ENCODE measurements at regions not wholly inside any gene's neighbourhood (a gene's known extent, or its start where the extent isn't known, plus 50 kb on each side); places are given as distances from the start of the nearest gene placed in this dataset.

- POLR2A ChIA-PET, result no interaction called here
- Mint-ChIP-seq H3K27me3 (ENCODE audit: low read depth) (no peaks in the 10 kb centered on the region), H3K9me3 (ENCODE audit: insufficient read depth) (peaks cover 6% of the 10 kb centered on the region), H3K4me3 (no peak overlapping the region), H3K4me1 (ENCODE audit: low read depth) (no peaks in the 10 kb centered on the region), H3K36me3 (ENCODE audit: low read depth) (no peaks in the 10 kb centered on the region), H3K27ac (no peak overlapping the region)
- CTCF ChIA-PET, result no interaction called here
- no peak for ATAC-seq
- DNase-seq, result no peak
Observed at GRCh38 chr3:190220362-190220761, 99.7 kb upstream of the P3H2 start.

DNA sequence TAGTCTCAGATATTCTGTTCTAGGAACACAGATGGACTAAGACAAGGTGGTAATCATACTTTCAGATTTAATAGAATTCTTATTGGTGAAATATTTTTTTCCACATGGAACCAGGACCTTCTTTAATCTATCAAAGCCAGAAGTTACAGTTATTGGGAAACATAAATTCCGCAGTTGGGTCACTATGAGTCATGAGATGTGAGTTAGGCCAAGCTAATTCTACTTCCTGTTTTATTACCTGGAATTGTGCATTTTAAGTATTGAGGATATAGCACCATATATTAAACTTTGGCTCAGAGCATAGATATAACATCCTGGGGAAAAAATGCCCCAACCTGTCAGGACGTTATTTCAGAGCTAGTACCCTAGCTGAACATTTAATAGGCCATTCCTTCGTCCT lies 96.4 kb upstream of the P3H2 start:
- no peaks in the 10 kb centered on the region for H3K27me3 Mint-ChIP-seq (ENCODE audit: low read depth)
- ATAC-seq, result no peak
- CTCF ChIA-PET, result no interaction called here

GRCh38 chr3:190213727-190214126 lies 93.0 kb upstream of the P3H2 start:
- no peaks in the 10 kb centered on the region for H3K4me1 Mint-ChIP-seq (ENCODE audit: low read depth)
- POLR2A ChIA-PET, result no interaction called here
- H3K27me3 Mint-ChIP-seq (ENCODE audit: low read depth), result no peaks in the 10 kb centered on the region
- CTCF ChIA-PET, result no interaction called here
- no peak overlapping the region for H3K4me3 Mint-ChIP-seq
- ATAC-seq (no peak), DNase-seq (no peak)
- H3K36me3 Mint-ChIP-seq (ENCODE audit: low read depth), result no peaks in the 10 kb centered on the region
- H3K9me3 Mint-ChIP-seq (ENCODE audit: insufficient read depth), result no peaks in the 10 kb centered on the region
- H3K27ac Mint-ChIP-seq, result no peak overlapping the region

More for the DNA sequence above, 96.4 kb upstream of the P3H2 start:
- H3K4me3 Mint-ChIP-seq, result no peak overlapping the region
- POLR2A ChIA-PET, result no interaction called here
- no peaks in the 10 kb centered on the region for H3K36me3 Mint-ChIP-seq (ENCODE audit: low read depth)
- H3K4me1 Mint-ChIP-seq (ENCODE audit: low read depth), result no peaks in the 10 kb centered on the region
- DNase-seq, result no peak
- peaks cover 6% of the 10 kb centered on the region for H3K9me3 Mint-ChIP-seq (ENCODE audit: insufficient read depth)
- H3K27ac Mint-ChIP-seq, result no peak overlapping the region

- Mint-ChIP-seq H3K27me3 (ENCODE audit: low read depth) (peaks cover 2% of the 10 kb centered on the region), H3K4me1 (ENCODE audit: low read depth) (no peaks in the 10 kb centered on the region), H3K36me3 (ENCODE audit: low read depth) (no peaks in the 10 kb centered on the region), H3K4me3 (no peak overlapping the region), H3K9me3 (ENCODE audit: insufficient read depth) (no peaks in the 10 kb centered on the region), H3K27ac (no peak overlapping the region)
- DNase-seq (no peak), ATAC-seq (no peak)
- ChIA-PET CTCF (interaction anchor here (1.4 kb wide), 1 partner anchor 14 kb away, joined by 5 read pairs; no protein-coding TSS in a partner anchor), POLR2A (no interaction called here)
Observed at GRCh38 chr3:190210608-190211007, 89.9 kb upstream of the P3H2 start.

DNA sequence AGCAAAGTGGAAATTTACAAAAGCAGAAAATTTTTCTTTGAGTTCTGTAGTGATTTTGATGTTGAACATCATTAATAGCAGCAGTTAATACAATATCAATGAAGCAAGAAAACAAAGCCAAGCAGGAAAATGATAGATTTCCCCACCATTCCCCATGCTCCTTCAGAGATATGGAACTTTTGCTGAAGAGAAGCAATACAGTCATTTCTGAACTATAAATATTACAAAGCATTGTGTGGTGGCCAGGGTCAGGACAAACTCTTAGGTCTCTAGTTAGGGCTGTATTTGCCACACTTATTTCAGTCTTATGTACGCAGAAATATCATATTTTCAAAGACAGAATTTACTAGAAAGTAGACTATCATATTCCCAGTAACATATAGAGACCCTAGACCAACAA lies 88.8 kb upstream of the P3H2 start:
- ChIA-PET POLR2A (no interaction called here), CTCF (interaction anchor here (0.7 to 1.4 kb wide), 2 partner anchors 15 to 675 kb away, joined by 4 to 5 read pairs; no protein-coding TSS in a partner anchor)
- H3K4me3 Mint-ChIP-seq, result no peak overlapping the region
- no peak for ATAC-seq
- DNase-seq, result no peak
- no peaks in the 10 kb centered on the region for H3K4me1 Mint-ChIP-seq (ENCODE audit: low read depth)
- no peaks in the 10 kb centered on the region for H3K36me3 Mint-ChIP-seq (ENCODE audit: low read depth)
- no peak overlapping the region for H3K27ac Mint-ChIP-seq
- H3K27me3 Mint-ChIP-seq (ENCODE audit: low read depth), result peaks cover 5% of the 10 kb centered on the region
- H3K9me3 Mint-ChIP-seq (ENCODE audit: insufficient read depth), result no peaks in the 10 kb centered on the region

DNA sequence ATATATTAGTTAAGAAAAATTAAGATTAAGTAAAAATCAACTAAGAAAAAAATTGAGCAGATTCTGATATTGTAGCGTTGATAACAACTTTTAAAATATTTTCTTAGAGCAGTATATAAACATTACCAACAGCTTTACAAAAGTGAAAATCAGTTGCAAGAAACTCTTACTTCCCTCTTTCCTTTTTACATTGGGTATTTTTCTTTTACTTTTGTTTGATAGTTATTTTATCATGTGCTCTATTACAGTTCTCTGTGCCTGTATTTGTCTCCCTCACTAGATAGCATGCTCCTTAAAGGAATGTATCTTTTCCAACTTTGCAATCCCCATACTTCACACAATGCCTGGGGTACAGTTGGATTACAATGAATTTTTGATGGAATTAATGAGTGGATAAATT lies 87.5 kb upstream of the P3H2 start:
- ATAC-seq, result no peak
- no peaks in the 10 kb centered on the region for H3K4me1 Mint-ChIP-seq (ENCODE audit: low read depth)
- POLR2A ChIA-PET, result no interaction called here

DNA sequence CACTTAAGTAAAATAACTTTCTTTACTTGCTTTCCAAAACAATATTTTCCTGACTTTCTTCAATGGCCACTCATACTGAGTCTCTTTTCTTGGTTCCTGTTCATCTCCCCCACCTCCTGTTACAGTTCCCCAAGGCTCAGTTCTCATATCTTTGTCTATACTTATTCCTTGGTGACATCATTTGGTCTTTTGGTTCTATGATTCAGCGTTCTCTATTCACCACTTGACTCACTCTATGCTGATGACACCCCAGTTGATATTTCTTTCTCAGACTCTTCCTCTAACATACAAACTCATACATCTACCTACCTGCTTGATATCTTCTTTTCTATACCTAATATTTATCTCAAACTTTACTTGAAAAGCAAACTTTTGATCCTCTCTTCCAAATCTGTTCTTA lies 85.0 kb upstream of the P3H2 start:
- no peak for ATAC-seq
- CTCF ChIA-PET, result no interaction called here
- no peak for DNase-seq
- H3K36me3 Mint-ChIP-seq (ENCODE audit: low read depth), result no peaks in the 10 kb centered on the region
- POLR2A ChIA-PET, result no interaction called here
- no peak overlapping the region for H3K27ac Mint-ChIP-seq
- no peaks in the 10 kb centered on the region for H3K9me3 Mint-ChIP-seq (ENCODE audit: insufficient read depth)
- peaks cover 9% of the 10 kb centered on the region for H3K27me3 Mint-ChIP-seq (ENCODE audit: low read depth)
- H3K4me1 Mint-ChIP-seq (ENCODE audit: low read depth), result no peaks in the 10 kb centered on the region
- H3K4me3 Mint-ChIP-seq, result no peak overlapping the region

More for the DNA sequence above, 87.5 kb upstream of the P3H2 start:
- DNase-seq, result no peak
- H3K9me3 Mint-ChIP-seq (ENCODE audit: insufficient read depth), result no peaks in the 10 kb centered on the region
- H3K27me3 Mint-ChIP-seq (ENCODE audit: low read depth), result peaks cover 7% of the 10 kb centered on the region
- H3K36me3 Mint-ChIP-seq (ENCODE audit: low read depth), result no peaks in the 10 kb centered on the region
- CTCF ChIA-PET, result interaction anchor here (1.9 kb wide), 1 partner anchor 247 kb away, joined by 4 read pairs; no protein-coding TSS in a partner anchor
- no peak overlapping the region for H3K4me3 Mint-ChIP-seq
- H3K27ac Mint-ChIP-seq, result no peak overlapping the region

- Mint-ChIP-seq H3K27ac (no peak overlapping the region), H3K27me3 (ENCODE audit: low read depth) (peaks cover 9% of the 10 kb centered on the region), H3K9me3 (ENCODE audit: insufficient read depth) (no peaks in the 10 kb centered on the region), H3K4me1 (ENCODE audit: low read depth) (no peaks in the 10 kb centered on the region), H3K36me3 (ENCODE audit: low read depth) (no peaks in the 10 kb centered on the region), H3K4me3 (no peak overlapping the region)
- ChIA-PET POLR2A (no interaction called here), CTCF (no interaction called here)
- DNase-seq, result no peak
- no peak for ATAC-seq
Observed at GRCh38 chr3:190204200-190204599, 83.5 kb upstream of the P3H2 start.

DNA sequence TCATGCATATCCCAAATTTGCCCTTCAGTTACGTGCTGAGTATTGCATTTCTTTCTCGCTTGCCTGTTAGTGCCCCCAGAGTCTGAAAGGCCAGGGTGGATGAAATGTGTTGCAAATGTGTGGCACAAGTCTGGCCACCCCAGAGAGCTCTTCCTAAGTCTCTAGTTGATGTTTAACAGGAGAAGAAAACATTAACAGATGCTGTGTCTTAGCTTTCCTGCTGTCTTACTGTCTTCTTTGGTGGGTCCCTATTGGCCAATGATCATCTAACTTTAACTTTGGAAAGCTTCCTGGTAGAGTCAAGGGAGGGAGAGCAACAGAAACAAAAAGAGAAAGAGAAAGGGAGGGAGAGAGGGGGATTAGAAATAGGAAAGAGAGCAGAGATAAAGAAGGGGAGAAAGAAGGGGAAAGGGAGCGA lies 76.7 kb upstream of the P3H2 start:
- H3K27me3 Mint-ChIP-seq (ENCODE audit: low read depth), result peaks cover 4% of the 10 kb centered on the region
- no peak overlapping the region for H3K27ac Mint-ChIP-seq
- no peaks in the 10 kb centered on the region for H3K9me3 Mint-ChIP-seq (ENCODE audit: insufficient read depth)
- POLR2A ChIA-PET, result no interaction called here
- no peaks in the 10 kb centered on the region for H3K4me1 Mint-ChIP-seq (ENCODE audit: low read depth)
- DNase-seq (no peak), ATAC-seq (no peak)
- no peak overlapping the region for H3K4me3 Mint-ChIP-seq
- CTCF ChIA-PET, result interaction anchor here (1.5 to 3.0 kb wide), 2 partner anchors 125 to 235 kb away, joined by 3 to 10 read pairs; partner anchors contain the start of gene CLDN1
- H3K36me3 Mint-ChIP-seq (ENCODE audit: low read depth), result no peaks in the 10 kb centered on the region

- no peak overlapping the region for H3K4me3 Mint-ChIP-seq
- CTCF ChIA-PET, result no interaction called here
- POLR2A ChIA-PET, result no interaction called here
Observed at GRCh38 chr3:190194506-190194905, 73.8 kb upstream of the P3H2 start.

DNA sequence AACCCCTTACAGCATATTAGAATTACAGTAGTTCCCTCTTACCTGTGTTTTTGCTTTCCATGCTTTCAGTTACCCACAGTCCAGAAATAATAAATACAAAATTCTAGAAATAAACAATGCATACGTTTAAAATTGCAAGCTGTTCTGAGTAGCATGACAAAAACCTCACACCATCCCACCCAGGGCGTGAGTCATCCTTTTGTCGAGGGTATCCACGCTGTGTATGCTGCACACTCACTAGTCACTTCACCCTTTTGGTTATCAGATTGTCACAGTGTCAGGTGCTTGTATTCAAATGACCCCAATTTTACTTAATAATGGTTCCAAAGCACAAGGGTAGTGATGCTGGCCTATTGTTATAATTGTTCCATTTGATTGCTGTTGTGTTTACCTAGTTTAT lies 72.5 kb upstream of the P3H2 start:
- Mint-ChIP-seq H3K4me1 (ENCODE audit: low read depth) (no peaks in the 10 kb centered on the region), H3K27me3 (ENCODE audit: low read depth) (peaks cover 3% of the 10 kb centered on the region), H3K9me3 (ENCODE audit: insufficient read depth) (no peaks in the 10 kb centered on the region), H3K27ac (no peak overlapping the region), H3K4me3 (no peak overlapping the region), H3K36me3 (ENCODE audit: low read depth) (no peaks in the 10 kb centered on the region)
- ATAC-seq (no peak), DNase-seq (no peak)
- ChIA-PET CTCF (no interaction called here), POLR2A (no interaction called here)

More at GRCh38 chr3:190194506-190194905, 73.8 kb upstream of the P3H2 start:
- ATAC-seq (no peak), DNase-seq (no peak)
- Mint-ChIP-seq H3K27ac (no peak overlapping the region), H3K36me3 (ENCODE audit: low read depth) (no peaks in the 10 kb centered on the region), H3K9me3 (ENCODE audit: insufficient read depth) (no peaks in the 10 kb centered on the region), H3K4me1 (ENCODE audit: low read depth) (no peaks in the 10 kb centered on the region), H3K27me3 (ENCODE audit: low read depth) (peaks cover 3% of the 10 kb centered on the region)

DNA sequence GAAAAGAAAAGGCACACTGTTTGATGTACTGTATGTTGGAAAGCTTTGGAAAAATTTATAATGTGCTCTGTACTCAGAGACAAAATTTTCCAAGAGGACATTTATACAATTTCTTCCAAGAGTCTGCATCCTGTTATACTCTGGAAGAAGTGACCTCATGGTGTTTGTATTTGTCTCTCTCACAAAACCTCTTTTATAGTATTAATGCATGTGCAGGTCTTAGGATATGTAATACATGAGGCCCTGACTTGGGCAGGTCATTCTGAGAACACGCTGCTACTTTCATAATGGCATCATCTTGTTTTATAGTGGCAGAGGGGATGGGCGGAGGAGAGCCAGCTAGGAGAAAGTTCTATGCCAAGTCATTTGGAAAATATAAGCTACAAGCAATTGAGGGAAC lies 72.0 kb upstream of the P3H2 start:
- no peak for DNase-seq
- Mint-ChIP-seq H3K4me1 (ENCODE audit: low read depth) (no peaks in the 10 kb centered on the region), H3K9me3 (ENCODE audit: insufficient read depth) (no peaks in the 10 kb centered on the region), H3K27ac (no peak overlapping the region), H3K36me3 (ENCODE audit: low read depth) (no peaks in the 10 kb centered on the region), H3K4me3 (no peak overlapping the region), H3K27me3 (ENCODE audit: low read depth) (peaks cover 3% of the 10 kb centered on the region)
- no peak for ATAC-seq
- ChIA-PET CTCF (no interaction called here), POLR2A (no interaction called here)

DNA sequence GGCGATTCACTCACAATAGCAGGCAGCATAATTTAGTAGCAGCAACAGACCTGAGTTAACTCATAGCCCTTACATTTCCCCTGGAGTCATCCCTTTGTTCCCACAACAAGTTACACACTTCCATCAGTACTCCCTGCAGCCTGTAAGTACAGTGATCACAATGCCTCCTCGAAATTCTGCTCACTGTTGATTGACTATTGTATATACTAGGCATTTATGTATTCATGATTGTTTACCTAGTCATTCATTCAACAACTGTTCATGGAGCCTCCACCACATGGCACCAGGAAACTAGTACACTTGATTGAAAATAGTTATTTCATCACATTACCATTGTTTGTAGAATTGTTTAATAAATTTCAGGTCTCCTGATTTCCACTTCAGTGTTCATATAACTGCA lies 71.4 kb upstream of the P3H2 start:
- ChIA-PET POLR2A (no interaction called here), CTCF (no interaction called here)
- H3K9me3 Mint-ChIP-seq (ENCODE audit: insufficient read depth), result no peaks in the 10 kb centered on the region
- ATAC-seq (no peak), DNase-seq (no peak)
- no peak overlapping the region for H3K27ac Mint-ChIP-seq
- no peak overlapping the region for H3K4me3 Mint-ChIP-seq
- no peaks in the 10 kb centered on the region for H3K36me3 Mint-ChIP-seq (ENCODE audit: low read depth)
- no peaks in the 10 kb centered on the region for H3K27me3 Mint-ChIP-seq (ENCODE audit: low read depth)
- H3K4me1 Mint-ChIP-seq (ENCODE audit: low read depth), result no peaks in the 10 kb centered on the region

All from activated CD8-positive, alpha-beta T cell treated with anti-CD3 and anti-CD28 coated beads, Interleukin-2, amount 10 ng/mL, durations not matched to agents 7 days and 5 days (primary cell).